ENCODE measurements at regions not wholly inside any gene's neighbourhood (a gene's known extent, or its start where the extent isn't known, plus 50 kb on each side); places are given as distances from the start of the nearest gene placed in this dataset.

- WGBS, 3 donors, result 81 to 85% (median 83%) methylated on average over 1 of the region's 1 CpG
- intact Hi-C loops (cut with DNase I), result no loop called here
- Histone ChIP-seq H3K36me3 (no peaks in the 10 kb centered on the region), H3K4me1 (ENCODE audit: insufficient read depth) (peaks cover 2% of the 10 kb centered on the region), H3K27ac (no peak overlapping the region), H3K27me3 (no peaks in the 10 kb centered on the region), H3K9me3 (no peaks in the 10 kb centered on the region), H3K4me3 (no peak overlapping the region)
- TF ChIP-seq, protein P1, sequence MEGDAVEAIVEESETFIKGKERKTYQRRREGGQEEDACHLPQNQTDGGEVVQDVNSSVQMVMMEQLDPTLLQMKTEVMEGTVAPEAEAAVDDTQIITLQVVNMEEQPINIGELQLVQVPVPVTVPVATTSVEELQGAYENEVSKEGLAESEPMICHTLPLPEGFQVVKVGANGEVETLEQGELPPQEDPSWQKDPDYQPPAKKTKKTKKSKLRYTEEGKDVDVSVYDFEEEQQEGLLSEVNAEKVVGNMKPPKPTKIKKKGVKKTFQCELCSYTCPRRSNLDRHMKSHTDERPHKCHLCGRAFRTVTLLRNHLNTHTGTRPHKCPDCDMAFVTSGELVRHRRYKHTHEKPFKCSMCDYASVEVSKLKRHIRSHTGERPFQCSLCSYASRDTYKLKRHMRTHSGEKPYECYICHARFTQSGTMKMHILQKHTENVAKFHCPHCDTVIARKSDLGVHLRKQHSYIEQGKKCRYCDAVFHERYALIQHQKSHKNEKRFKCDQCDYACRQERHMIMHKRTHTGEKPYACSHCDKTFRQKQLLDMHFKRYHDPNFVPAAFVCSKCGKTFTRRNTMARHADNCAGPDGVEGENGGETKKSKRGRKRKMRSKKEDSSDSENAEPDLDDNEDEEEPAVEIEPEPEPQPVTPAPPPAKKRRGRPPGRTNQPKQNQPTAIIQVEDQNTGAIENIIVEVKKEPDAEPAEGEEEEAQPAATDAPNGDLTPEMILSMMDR (IDR thresholded peaks at IDR 0.05), result no peak
- TF ChIP-seq POLR2A (IDR thresholded peaks at IDR 0.05) (no peak), EP300 (IDR thresholded peaks at IDR 0.05) (no peak)
- DNase-seq, result no peak
Observed at GRCh38 chr7:17239046-17239445, 59.4 kb upstream of the AHR start.

GRCh38 chr7:17239683-17240521 lies 58.5 kb upstream of the AHR start:
- intact Hi-C loops (cut with DNase I), result no loop called here
- Histone ChIP-seq H3K4me3 (no peak overlapping the region), H3K36me3 (no peaks in the 10 kb centered on the region), H3K27me3 (peaks cover under 1% of the 10 kb centered on the region), H3K27ac (no peak overlapping the region), H3K4me1 (ENCODE audit: insufficient read depth) (peaks cover 2% of the 10 kb centered on the region), H3K9me3 (no peaks in the 10 kb centered on the region)
- TF ChIP-seq, protein P1 (IDR thresholded peaks at IDR 0.05), result no peak
- TF ChIP-seq EP300 (IDR thresholded peaks at IDR 0.05) (no peak), POLR2A (IDR thresholded peaks at IDR 0.05) (no peak)
- no peak for DNase-seq
- WGBS, 3 donors, result 65 to 73% (median 67%) methylated on average over 7 of the region's 7 CpGs

- no peak for DNase-seq
- no peak overlapping the region for H3K4me3 ChIP-seq
- H3K27ac ChIP-seq, result no peak overlapping the region
- 87 to 99% (median 96%) methylated on average over 4 of the region's 4 CpGs for WGBS, 3 donors
- peaks cover 2% of the 10 kb centered on the region for H3K27me3 ChIP-seq
- TF ChIP-seq EP300 (IDR thresholded peaks at IDR 0.05) (no peak), POLR2A (IDR thresholded peaks at IDR 0.05) (no peak)
- TF ChIP-seq, protein P1 (IDR thresholded peaks at IDR 0.05), result no peak
- intact Hi-C loops (cut with DNase I), result no loop called here
- H3K4me1 ChIP-seq (ENCODE audit: insufficient read depth), result peaks cover 2% of the 10 kb centered on the region
- no peaks in the 10 kb centered on the region for H3K36me3 ChIP-seq
- no peaks in the 10 kb centered on the region for H3K9me3 ChIP-seq
Observed at GRCh38 chr7:17242504-17242903, 55.9 kb upstream of the AHR start.

- H3K4me3 ChIP-seq, result no peak overlapping the region
- no peaks in the 10 kb centered on the region for H3K9me3 ChIP-seq
- peaks cover 2% of the 10 kb centered on the region for H3K27me3 ChIP-seq
- H3K27ac ChIP-seq, result no peak overlapping the region
- no peak for TF ChIP-seq POLR2A (IDR thresholded peaks at IDR 0.05)
- TF ChIP-seq, protein P1 (IDR thresholded peaks at IDR 0.05), result no peak
- no peak for TF ChIP-seq EP300 (IDR thresholded peaks at IDR 0.05)
- intact Hi-C loops (cut with DNase I), result no loop called here
- no peak for DNase-seq
- 58 to 80% (median 61%) methylated on average over 2 of the region's 2 CpGs for WGBS, 3 donors
- no peaks in the 10 kb centered on the region for H3K36me3 ChIP-seq
- H3K4me1 ChIP-seq (ENCODE audit: insufficient read depth), result peaks cover 2% of the 10 kb centered on the region
Observed at GRCh38 chr7:17244786-17245185, 53.7 kb upstream of the AHR start.
